Keratinocyte (primary cell): ENCODE measurements at regions not wholly inside any gene's neighbourhood (a gene's known extent, or its start where the extent isn't known, plus 50 kb on each side); places are given as distances from the start of the nearest gene placed in this dataset.

ENCODE experiments used
- DNase-seq: peaks from one replicate; pipeline ENCODE4 v3.0.0-alpha.2; 2011; ENCODE audit warnings: low read depth, missing footprints, low spot score
- FAIRE-seq: peaks from 2 replicates; lab custom pipeline; 2011; peaks lifted over from hg19 to GRCh38; lab: Jason Lieb, UNC
- H2AFZ ChIP-seq: 2 replicates; pipeline ENCODE4 v1.6.0; 2012; ENCODE audit warnings: low read length, control low read depth, inconsistent platforms; ENCODE audit not compliant: control insufficient read depth
- H3K27ac ChIP-seq: 2 replicates; pipeline ENCODE4 v1.5.1; 2011; ENCODE audit warnings: low read length; ENCODE audit not compliant: control insufficient read depth, insufficient read depth
- H3K27me3 ChIP-seq: 3 replicates; pipeline ENCODE4 v1.6.0; 2011; ENCODE audit warnings: low read length; ENCODE audit not compliant: control insufficient read depth, insufficient read depth; ENCODE audit errors: extremely low read depth
- H3K36me3 ChIP-seq, 2 experiments: 2 replicates in 1 of 2; 3 replicates in 1 of 2; pipeline ENCODE4 v1.5.1; 2011; ENCODE audit warnings: low read length in 2 of 2, mild to moderate bottlenecking in 1 of 2; ENCODE audit not compliant: control insufficient read depth in 2 of 2, insufficient read depth in 2 of 2; ENCODE audit errors: extremely low read depth in 1 of 2
- H3K4me1 ChIP-seq: 3 replicates; pipeline ENCODE4 v1.5.1; 2011; ENCODE audit warnings: low read length; ENCODE audit not compliant: control insufficient read depth, insufficient read depth; ENCODE audit errors: extremely low read depth
- H3K4me2 ChIP-seq: 3 replicates; pipeline ENCODE4 v1.6.0; 2011; ENCODE audit warnings: low read depth, low read length; ENCODE audit not compliant: control insufficient read depth, insufficient read depth; ENCODE audit errors: extremely low read depth
- H3K4me3 ChIP-seq, 3 experiments: fragments of 200-600 bp in 1 of 3; sonication (generic) in 1 of 3; 2 replicates in 2 of 3; 3 replicates in 1 of 3; pipeline ENCODE4 v1.5.1; 2011 to 2016; ENCODE audit warnings: low read length in 3 of 3, mild to moderate bottlenecking in 3 of 3, control low read depth in 2 of 3, inconsistent platforms in 1 of 3, low read depth in 1 of 3, mixed read lengths in 1 of 3, mixed run types in 1 of 3, moderate library complexity in 1 of 3; ENCODE audit not compliant: control insufficient read depth in 2 of 3, insufficient read depth in 2 of 3; ENCODE audit errors: extremely low read depth in 1 of 3
- H3K79me2 ChIP-seq: 2 replicates; pipeline ENCODE4 v1.6.0; 2012; ENCODE audit warnings: low read length; ENCODE audit not compliant: control insufficient read depth, insufficient read depth
- H3K9ac ChIP-seq: 3 replicates; pipeline ENCODE4 v1.6.0; 2011; ENCODE audit warnings: low read length; ENCODE audit not compliant: control insufficient read depth, insufficient read depth; ENCODE audit errors: extremely low read depth
- H3K9me1 ChIP-seq: 3 replicates; pipeline ENCODE4 v1.6.0; 2011; ENCODE audit warnings: low read length; ENCODE audit not compliant: control insufficient read depth, insufficient read depth; ENCODE audit errors: extremely low read depth
- H3K9me3 ChIP-seq: 2 replicates; pipeline ENCODE4 v1.5.1; 2012; ENCODE audit warnings: low read depth, low read length; ENCODE audit not compliant: control insufficient read depth
- H4K20me1 ChIP-seq: 3 replicates; pipeline ENCODE4 v1.6.0; 2011; ENCODE audit warnings: low read length; ENCODE audit not compliant: control insufficient read depth, insufficient read depth; ENCODE audit errors: extremely low read depth
- EZH2 ChIP-seq: IDR thresholded peaks from one replicate; pipeline ENCODE4 v1.6.1; 2012; ENCODE audit warnings: inconsistent platforms, mild to moderate bottlenecking, low read length, moderate library complexity
- dilution Hi-C: fragments of 300-500 bp; cut with MboI; formaldehyde crosslinking; loops from one replicate; pipeline ENCODE4 v1.7.0; 2020; ENCODE audit warnings: low sequenced_read_pairs; ENCODE audit not compliant: extremely low pct_ligation_motif_present
- TF ChIP-seq, protein P1 (sequence below), 3 experiments: IDR thresholded peaks in 1 of 3; conservative IDR thresholded peaks in 1 of 3; optimal IDR thresholded peaks in 1 of 3; 2 replicates in 2 of 3; 3 replicates in 1 of 3; pipeline versions ENCODE3 to v1.5.1; 2011; ENCODE audit warnings: low read length in 3 of 3, mild to moderate bottlenecking in 3 of 3, moderate library complexity in 2 of 3, control low read depth in 1 of 3, inconsistent platforms in 1 of 3; ENCODE audit not compliant: insufficient read depth in 2 of 3; ENCODE audit errors: extremely low read depth in 1 of 3

DNA sequence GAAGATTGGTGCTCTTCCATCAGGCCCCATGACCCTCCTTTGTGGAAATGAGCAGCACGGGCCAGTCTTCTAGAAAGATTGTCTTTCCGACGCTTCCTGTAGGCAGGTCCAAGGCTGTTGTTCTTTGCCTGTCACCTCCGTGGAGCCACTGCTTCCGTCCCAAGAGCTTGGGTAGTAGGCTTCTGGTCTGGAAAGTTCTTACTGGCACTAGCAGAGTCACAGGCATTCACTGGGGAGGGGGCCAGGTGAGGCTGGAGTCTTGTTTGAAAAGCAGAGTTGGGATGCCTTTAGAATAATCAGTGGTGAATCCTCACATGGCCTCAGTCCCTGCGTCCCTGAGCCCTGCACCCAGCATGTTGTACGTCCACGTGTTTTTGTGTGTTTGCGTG lies 76.2 kb upstream of the ADPGK start:
- H3K27me3 ChIP-seq, result peaks cover 8% of the 10 kb centered on the region
- H3K27ac ChIP-seq, result no peak overlapping the region
- H3K4me2 ChIP-seq, result no peak overlapping the region
- no peak for FAIRE-seq
- H3K9ac ChIP-seq, result no peak overlapping the region
- H3K4me3 ChIP-seq, result no peak overlapping the region
- no peak overlapping the region for H2AFZ ChIP-seq
- no peaks in the 10 kb centered on the region for H4K20me1 ChIP-seq
- dilution Hi-C loops, result no loop called here
- no peaks in the 10 kb centered on the region for H3K79me2 ChIP-seq
- no peaks in the 10 kb centered on the region for H3K9me3 ChIP-seq
- no peaks in the 10 kb centered on the region for H3K9me1 ChIP-seq
- TF ChIP-seq EZH2, result no peak
- TF ChIP-seq, protein P1, sequence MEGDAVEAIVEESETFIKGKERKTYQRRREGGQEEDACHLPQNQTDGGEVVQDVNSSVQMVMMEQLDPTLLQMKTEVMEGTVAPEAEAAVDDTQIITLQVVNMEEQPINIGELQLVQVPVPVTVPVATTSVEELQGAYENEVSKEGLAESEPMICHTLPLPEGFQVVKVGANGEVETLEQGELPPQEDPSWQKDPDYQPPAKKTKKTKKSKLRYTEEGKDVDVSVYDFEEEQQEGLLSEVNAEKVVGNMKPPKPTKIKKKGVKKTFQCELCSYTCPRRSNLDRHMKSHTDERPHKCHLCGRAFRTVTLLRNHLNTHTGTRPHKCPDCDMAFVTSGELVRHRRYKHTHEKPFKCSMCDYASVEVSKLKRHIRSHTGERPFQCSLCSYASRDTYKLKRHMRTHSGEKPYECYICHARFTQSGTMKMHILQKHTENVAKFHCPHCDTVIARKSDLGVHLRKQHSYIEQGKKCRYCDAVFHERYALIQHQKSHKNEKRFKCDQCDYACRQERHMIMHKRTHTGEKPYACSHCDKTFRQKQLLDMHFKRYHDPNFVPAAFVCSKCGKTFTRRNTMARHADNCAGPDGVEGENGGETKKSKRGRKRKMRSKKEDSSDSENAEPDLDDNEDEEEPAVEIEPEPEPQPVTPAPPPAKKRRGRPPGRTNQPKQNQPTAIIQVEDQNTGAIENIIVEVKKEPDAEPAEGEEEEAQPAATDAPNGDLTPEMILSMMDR (optimal IDR thresholded peaks at IDR 0.05 in 1 of 3, IDR thresholded peaks at IDR 0.05 in 1 of 3, conservative IDR thresholded peaks at IDR 0.05 in 1 of 3; ENCODE audit: extremely low read depth in 1 of 3, insufficient read depth in 2 of 3, low read length in 3 of 3), result no peak
- no peaks in the 10 kb centered on the region for H3K36me3 ChIP-seq
- DNase-seq, result no peak
- no peaks in the 10 kb centered on the region for H3K4me1 ChIP-seq

DNA sequence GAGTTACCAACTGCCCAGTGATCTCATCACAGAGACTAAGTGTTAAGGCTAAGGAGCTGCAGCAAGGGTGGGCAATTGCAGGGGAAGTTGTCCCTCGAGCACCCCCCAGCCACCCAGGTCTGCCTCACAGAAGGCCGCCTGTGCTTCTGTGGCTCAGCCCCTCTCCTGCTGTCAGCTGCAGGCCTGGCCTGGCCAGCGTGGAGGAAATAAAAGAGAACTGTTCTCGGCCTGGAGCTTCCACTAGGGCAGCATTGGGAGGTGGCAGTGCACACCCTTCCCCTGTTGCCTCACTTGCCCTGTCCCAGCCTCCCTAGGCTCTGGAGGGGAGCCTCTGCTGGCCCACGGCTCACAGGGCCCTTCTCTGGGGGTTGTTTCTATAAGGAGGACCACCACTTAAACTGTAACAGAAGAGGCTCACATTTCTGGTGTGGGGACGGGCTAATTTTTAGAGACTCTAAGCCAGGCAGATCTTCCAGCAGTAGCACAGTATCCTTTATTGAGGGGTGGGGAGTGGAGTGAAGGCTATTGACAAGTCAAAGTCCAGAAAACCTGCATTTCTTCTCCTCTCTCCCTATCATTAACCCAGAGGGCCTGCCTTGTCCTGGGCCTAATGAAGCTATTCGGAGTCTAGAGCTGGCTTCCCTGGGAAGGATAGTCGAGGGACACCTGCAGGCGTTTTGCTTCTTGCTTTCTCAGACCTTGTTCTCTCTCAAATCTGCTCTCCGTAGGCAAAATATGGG lies 75.6 kb upstream of the ADPGK start:
- Histone ChIP-seq H3K9me1 (no peaks in the 10 kb centered on the region), H3K4me2 (no peak overlapping the region), H3K9ac (no peak overlapping the region), H3K79me2 (no peaks in the 10 kb centered on the region), H3K36me3 (no peaks in the 10 kb centered on the region), H3K4me1 (no peaks in the 10 kb centered on the region), H3K27me3 (peaks cover 5% of the 10 kb centered on the region), H4K20me1 (no peaks in the 10 kb centered on the region), H3K27ac (no peak overlapping the region), H2AFZ (no peak overlapping the region), H3K9me3 (no peaks in the 10 kb centered on the region), H3K4me3 (no peak overlapping the region)
- dilution Hi-C loops, result no loop called here
- DNase-seq (no peak), FAIRE-seq (no peak)
- TF ChIP-seq, protein P1 (optimal IDR thresholded peaks at IDR 0.05 in 1 of 3, IDR thresholded peaks at IDR 0.05 in 1 of 3, conservative IDR thresholded peaks at IDR 0.05 in 1 of 3; ENCODE audit: extremely low read depth in 1 of 3, insufficient read depth in 2 of 3, low read length in 3 of 3), result no peak
- no peak for TF ChIP-seq EZH2
